AG10803 (cell line): ENCODE measurements at regions not wholly inside any gene's neighbourhood (a gene's known extent, or its start where the extent isn't known, plus 50 kb on each side); places are given as distances from the start of the nearest gene placed in this dataset.
A peak's percentile ranks its signal among the peaks of the same experiment; 100 is the strongest.

ENCODE experiments used
- DNase-seq: peaks from one replicate; pipeline ENCODE4 v3.0.0; 2010; ENCODE audit warnings: low read depth
- H3K4me3 ChIP-seq: 2 replicates; pipeline ENCODE4 v1.5.1; 2011; ENCODE audit warnings: mild to moderate bottlenecking, low read length, control low read depth
- TF ChIP-seq, protein P1 (sequence below): conservative IDR thresholded peaks from 2 replicates; pipeline ENCODE4 v1.5.1; 2011; ENCODE audit warnings: mild to moderate bottlenecking, low read length, control low read depth, inconsistent platforms

DNA sequence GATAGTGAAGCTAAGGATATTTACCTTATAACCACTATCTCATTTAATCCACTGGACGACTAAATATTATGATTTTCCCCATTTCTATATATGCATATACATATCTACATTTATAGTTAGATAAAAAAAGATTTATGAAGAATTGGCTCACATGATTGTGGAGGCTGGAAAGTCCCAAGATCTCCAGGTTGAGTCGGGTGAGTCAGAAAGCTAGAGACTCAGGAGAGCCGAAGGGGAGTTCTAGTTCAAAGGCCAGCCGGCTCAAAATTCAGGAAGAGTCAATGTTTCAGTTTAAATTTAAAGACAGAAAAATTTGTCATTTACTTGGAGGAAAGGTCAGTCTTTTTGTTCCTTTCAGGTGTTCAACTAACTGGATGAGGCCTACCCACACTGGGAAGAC is 158.2 kb upstream of the CPEB2 start:
- no peak overlapping the region for H3K4me3 ChIP-seq
- DNase-seq, result no peak
- TF ChIP-seq, protein P1, sequence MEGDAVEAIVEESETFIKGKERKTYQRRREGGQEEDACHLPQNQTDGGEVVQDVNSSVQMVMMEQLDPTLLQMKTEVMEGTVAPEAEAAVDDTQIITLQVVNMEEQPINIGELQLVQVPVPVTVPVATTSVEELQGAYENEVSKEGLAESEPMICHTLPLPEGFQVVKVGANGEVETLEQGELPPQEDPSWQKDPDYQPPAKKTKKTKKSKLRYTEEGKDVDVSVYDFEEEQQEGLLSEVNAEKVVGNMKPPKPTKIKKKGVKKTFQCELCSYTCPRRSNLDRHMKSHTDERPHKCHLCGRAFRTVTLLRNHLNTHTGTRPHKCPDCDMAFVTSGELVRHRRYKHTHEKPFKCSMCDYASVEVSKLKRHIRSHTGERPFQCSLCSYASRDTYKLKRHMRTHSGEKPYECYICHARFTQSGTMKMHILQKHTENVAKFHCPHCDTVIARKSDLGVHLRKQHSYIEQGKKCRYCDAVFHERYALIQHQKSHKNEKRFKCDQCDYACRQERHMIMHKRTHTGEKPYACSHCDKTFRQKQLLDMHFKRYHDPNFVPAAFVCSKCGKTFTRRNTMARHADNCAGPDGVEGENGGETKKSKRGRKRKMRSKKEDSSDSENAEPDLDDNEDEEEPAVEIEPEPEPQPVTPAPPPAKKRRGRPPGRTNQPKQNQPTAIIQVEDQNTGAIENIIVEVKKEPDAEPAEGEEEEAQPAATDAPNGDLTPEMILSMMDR, result no peak

DNA sequence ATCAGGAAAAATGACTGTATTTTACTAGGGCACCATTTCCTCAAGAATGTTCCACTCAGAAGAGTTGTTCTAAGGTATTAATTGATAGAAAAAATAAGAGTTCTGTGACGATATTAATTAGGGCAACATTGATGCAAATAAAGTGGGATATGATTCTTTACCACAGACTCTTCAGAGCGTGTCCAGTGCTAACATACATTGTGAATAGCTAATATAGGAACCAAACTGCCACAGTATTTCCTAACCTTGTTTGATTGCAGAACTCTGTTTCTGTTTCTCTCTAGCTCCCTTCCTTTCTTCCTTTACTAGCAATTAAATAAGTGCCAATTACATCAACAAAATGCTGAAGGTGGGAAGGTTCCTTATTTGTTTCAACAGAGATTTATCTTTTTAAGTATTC is 154.1 kb upstream of the CPEB2 start:
- TF ChIP-seq, protein P1, result no peak
- no peak for DNase-seq
- H3K4me3 ChIP-seq, result no peak overlapping the region

DNA sequence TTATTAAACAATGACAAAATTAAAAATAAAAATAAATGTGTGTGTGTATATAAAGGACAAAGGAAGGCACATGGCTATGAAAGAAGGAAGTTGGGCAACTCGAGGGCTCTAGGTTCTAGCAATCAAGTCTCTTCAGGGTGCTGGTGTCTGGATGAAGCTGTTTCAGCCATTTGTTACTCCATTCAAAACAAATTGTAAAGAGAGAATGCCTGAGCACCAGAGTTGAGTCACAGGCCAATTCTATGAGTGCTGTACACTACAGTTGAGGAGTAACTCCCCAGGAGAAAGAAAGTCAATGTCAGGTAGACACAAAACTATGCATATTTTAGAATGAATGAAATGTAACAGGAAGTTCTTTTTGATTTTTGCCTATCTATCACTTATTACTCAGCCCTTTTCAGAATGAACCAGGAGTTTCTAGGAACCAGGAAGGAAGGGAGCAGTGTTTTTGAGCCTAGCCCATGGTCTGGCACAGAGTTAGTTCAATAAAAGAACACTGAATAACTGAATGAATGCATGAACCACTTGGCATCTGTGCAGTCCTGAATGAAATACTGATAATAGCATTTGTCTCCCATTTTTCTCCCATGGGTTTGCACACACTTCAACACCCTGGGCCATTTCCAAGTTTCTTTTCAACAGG is 151.7 kb upstream of the CPEB2 start:
- no peak for DNase-seq
- TF ChIP-seq, protein P1, result no peak
- H3K4me3 ChIP-seq, result no peak overlapping the region

DNA sequence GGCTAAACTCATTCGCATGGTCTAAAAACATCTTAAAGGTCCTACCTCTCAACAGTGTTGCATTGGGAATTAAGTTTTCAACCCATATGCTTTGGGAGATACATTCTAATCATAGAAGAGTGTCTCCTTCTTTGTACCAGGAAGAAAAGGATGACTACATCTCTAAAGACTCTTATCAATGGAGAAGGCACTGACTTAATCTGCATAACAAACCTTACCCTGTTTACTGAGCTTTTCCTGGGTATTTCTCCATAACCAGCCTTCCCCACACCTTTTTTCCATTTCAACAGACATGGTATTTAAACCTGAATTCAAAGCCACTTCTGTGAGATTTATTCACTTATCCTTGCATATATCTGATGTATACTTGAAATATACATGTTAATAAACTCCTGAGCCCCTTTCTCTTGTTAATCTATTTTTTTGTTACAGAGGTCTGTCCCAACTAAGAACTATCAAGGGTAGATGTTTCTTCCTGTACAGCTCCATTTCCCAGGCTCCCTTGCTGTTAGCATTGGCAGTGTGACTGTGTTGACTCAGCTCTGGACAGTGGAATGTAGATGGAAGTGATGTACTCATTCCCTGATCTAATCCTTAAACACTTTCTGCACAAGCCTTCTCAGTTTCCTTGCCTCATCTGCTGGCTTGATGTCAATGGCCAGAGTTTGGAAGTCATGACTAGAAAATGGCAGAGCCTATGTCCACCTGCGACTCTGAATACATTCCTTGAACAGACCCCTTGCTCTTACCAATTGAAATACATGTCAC is 148.9 kb upstream of the CPEB2 start:
- peak; percentile 89 for DNase-seq
- TF ChIP-seq, protein P1, result no peak
- H3K4me3 ChIP-seq, result no peak overlapping the region

DNA sequence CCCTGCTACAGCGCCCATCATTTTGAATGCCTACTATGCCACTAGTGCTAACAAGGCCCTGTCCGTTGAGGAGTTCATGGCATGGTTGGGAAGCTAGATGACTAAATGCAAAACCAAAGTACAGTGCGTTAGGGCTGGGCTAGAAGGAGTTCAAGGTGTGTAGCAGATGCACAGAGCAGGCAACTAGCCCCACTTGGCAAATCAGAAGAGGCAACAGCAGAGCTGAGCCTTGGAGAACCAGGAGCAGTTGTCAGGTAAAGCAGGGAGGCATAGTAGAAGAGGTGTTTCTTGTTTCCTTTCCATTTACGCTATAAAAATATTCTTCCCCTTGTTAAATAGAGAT is 146.6 kb upstream of the CPEB2 start:
- DNase-seq, result no peak
- TF ChIP-seq, protein P1, result no peak
- no peak overlapping the region for H3K4me3 ChIP-seq

DNA sequence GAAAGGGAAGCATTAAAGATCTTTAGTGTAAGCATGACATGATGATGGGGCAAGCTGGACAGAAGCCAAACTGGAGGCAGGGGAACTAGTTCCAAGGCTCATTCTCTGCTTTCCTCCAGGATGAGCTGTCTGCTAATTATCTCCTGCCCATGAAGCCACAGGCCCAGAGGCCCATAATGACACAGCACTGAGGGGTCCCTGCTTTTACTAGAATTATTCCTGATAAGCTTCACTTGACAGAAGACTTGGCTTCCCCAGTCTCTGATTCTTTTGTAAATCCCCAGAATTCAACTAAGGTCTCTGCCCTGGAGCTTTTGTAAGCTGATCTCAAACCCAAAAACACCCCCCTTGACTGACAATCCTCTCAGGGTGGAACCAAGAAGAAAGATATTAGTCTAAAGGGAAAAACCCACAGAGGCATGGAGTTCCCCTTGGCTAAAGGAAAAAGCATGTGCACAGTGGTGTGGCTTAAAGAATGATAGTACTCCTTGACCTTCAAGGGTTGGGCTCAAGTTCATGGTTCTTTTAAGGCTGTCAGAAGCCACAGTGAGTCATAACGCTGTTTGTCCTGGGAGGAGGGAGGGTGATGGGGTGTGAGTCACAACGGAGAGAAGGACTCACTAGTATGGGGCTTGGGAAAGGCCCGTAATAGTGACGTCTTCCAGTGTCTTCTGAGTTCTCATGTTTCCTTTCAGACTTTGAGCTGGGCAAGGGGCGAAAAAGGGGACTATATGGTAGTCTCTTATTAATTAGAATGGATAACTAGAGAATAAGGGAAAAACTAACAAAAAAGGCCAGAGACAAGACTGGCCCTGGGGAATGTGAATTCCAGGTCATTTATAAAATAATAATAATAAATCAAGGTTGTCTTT is 146.0 kb upstream of the CPEB2 start:
- DNase-seq, result peak; percentile 93
- TF ChIP-seq, protein P1, result no peak
- no peak overlapping the region for H3K4me3 ChIP-seq

DNA sequence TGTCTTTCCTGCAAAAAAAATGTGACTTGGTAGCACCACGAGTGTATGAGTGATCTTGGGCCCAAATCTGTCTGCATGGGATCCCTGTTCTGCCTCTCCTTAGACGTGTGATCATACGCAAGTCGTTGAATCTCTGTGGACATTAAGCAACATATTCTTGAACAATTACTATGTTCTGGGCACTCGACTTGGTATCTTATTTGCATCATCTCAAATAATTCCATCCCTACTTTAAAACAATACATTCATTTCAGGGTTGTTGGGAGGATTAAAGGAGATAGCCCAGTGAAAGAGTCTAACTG is 145.4 kb upstream of the CPEB2 start:
- TF ChIP-seq, protein P1, result no peak
- no peak overlapping the region for H3K4me3 ChIP-seq
- no peak for DNase-seq
